ENCODE measurements at regions not wholly inside any gene's neighbourhood (a gene's known extent, or its start where the extent isn't known, plus 50 kb on each side); places are given as distances from the start of the nearest gene placed in this dataset.
"Not testable (repeated sequence)": the region's sequence is repeated elsewhere in the genome, so short reads cannot be mapped to it uniquely, and the experiment has no call there.

DNA sequence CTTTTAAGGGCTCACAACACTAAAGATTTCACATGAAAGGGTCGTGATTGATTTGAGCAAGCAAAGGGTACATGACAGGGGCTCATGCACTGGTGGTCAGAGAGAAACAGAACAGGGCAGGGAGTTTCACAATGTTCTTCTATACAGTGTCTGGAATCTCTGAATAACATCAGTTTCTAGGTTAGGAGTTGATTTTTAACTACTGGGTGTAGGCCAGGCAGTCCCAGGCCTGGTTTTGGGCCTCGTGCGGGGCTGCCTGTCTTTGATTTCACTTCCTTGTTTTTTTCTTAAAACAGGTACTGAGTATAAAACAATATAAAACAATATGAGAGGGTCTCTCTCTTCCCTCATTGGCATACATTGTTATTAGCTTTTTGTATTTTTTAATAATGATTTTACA is 87.2 kb upstream of the PRDM9 start:
- not testable (repeated sequence) for TF ChIP-seq FOXA1 (IDR thresholded peaks at IDR 0.05); HDGF (IDR thresholded peaks at IDR 0.05; ENCODE audit: borderline replicate concordance); ZNF384 (IDR thresholded peaks at IDR 0.05); BHLHE40 (IDR thresholded peaks at IDR 0.05; ENCODE audit: borderline replicate concordance); FOXM1 (IDR thresholded peaks at IDR 0.05; ENCODE audit: borderline replicate concordance); ELF4 (IDR thresholded peaks at IDR 0.05)
- TF ChIP-seq, protein P1, sequence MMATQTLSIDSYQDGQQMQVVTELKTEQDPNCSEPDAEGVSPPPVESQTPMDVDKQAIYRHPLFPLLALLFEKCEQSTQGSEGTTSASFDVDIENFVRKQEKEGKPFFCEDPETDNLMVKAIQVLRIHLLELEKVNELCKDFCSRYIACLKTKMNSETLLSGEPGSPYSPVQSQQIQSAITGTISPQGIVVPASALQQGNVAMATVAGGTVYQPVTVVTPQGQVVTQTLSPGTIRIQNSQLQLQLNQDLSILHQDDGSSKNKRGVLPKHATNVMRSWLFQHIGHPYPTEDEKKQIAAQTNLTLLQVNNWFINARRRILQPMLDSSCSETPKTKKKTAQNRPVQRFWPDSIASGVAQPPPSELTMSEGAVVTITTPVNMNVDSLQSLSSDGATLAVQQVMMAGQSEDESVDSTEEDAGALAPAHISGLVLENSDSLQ (IDR thresholded peaks at IDR 0.05): not testable (repeated sequence)

Data from HEK293T (cell line).